HCT116 (cell line): ENCODE measurements at regions not wholly inside any gene's neighbourhood (a gene's known extent, or its start where the extent isn't known, plus 50 kb on each side); places are given as distances from the start of the nearest gene placed in this dataset.

Source experiments
- ATAC-seq: fragments of 200-7000 bp; cut with Tn5 transposase; 2 replicates; pipeline ENCODE4 v1.9.1; 2020; ENCODE audit warnings: mild to moderate bottlenecking, moderate library complexity
- BruUV-seq: library from RNA; stranded (reverse); fragments of 400-500 nt; replicated peaks from 2 replicates; lab custom pipeline; 2021; lab: Mats Ljungman, UMichigan
- CTCF ChIA-PET: fragments of 300-600 bp; sonication (Branson Sonifier 250); formaldehyde crosslinking; loops from one replicate; lab custom pipeline; 2021; ENCODE audit warnings: antibody characterized with exemption; lab: Charles Lee
- POLR2A ChIA-PET: fragments of 300-600, 350-600 bp; sonication (Branson Sonifier 250); formaldehyde crosslinking; loops from one replicate; lab custom pipeline; 2021; ENCODE audit warnings: antibody characterized with exemption; lab: Charles Lee
- RAD21 ChIA-PET, 2 experiments: fragments of 300-600 bp; sonication (Branson Sonifier 250); formaldehyde crosslinking; loops; one replicate each; lab custom pipeline; 2023; ENCODE audit warnings: low total read pairs in 2 of 2; ENCODE audit not compliant: uncharacterized antibody in 2 of 2, unreplicated experiment in 2 of 2, low non-redundant PET in 1 of 2; lab: Charles Lee
- DNase-seq: peaks from one replicate; pipeline ENCODE4 v3.0.0-alpha.2; 2010; ENCODE audit warnings: low read depth, low spot score
- H2AFZ ChIP-seq: fragments of 200-600 bp; shearing (Covaris generic), sonication (generic); 2 replicates; pipeline ENCODE4 v1.6.1; 2017; ENCODE audit warnings: low read depth, mixed run types, mixed read lengths, antibody characterized with exemption, low read length; ENCODE audit not compliant: poor library complexity, severe bottlenecking
- H3K27ac ChIP-seq: 2 replicates; pipeline ENCODE4 v1.5.1; 2012; ENCODE audit warnings: low read depth, low read length
- H3K27me3 ChIP-seq: fragments of 200-600 bp; sonication (generic); 2 replicates; pipeline ENCODE4 v1.6.1; 2016; ENCODE audit warnings: mixed run types, low read length, mixed read lengths; ENCODE audit not compliant: insufficient read depth
- H3K36me3 ChIP-seq, 2 experiments: fragments of 200-500 bp in 1 of 2; fragments of 200-600 bp in 1 of 2; sonication (Bioruptor generic) in 1 of 2; sonication (generic) in 1 of 2; 2 replicates each; pipeline versions ENCODE4 v1.5.1 to v1.6.1; 2014 to 2016; ENCODE audit warnings: low read length in 2 of 2, inconsistent platforms in 1 of 2, mixed read lengths in 1 of 2, mixed run types in 1 of 2; ENCODE audit not compliant: insufficient read depth in 2 of 2, control insufficient read depth in 1 of 2
- H3K4me1 ChIP-seq, 2 experiments: fragments of 200-600 bp in 1 of 2; sonication (generic) in 1 of 2; 2 replicates each; pipeline versions ENCODE4 v1.5.1 to v1.6.1; 2012 to 2017; ENCODE audit warnings: low read length in 2 of 2, inconsistent platforms in 1 of 2, mild to moderate bottlenecking in 1 of 2, mixed read lengths in 1 of 2, mixed run types in 1 of 2, moderate library complexity in 1 of 2; ENCODE audit not compliant: insufficient read depth in 2 of 2, control insufficient read depth in 1 of 2
- H3K4me2 ChIP-seq: fragments of 200-600 bp; sonication (generic); 2 replicates; pipeline ENCODE4 v1.6.1; 2017; ENCODE audit warnings: mixed run types, low read length, mixed read lengths
- H3K4me3 ChIP-seq, 2 experiments: fragments of 200-600 bp in 1 of 2; sonication (generic) in 1 of 2; replicated peaks in 1 of 2; 2 replicates each; pipeline ENCODE4 v1.5.1; 2011 to 2016; ENCODE audit warnings: low read length in 2 of 2, control low read depth in 1 of 2, low read depth in 1 of 2, mild to moderate bottlenecking in 1 of 2, mixed read lengths in 1 of 2, mixed run types in 1 of 2
- H3K79me2 ChIP-seq: fragments of 200-600 bp; sonication (generic); 2 replicates; pipeline ENCODE4 v1.6.1; 2017; ENCODE audit warnings: mild to moderate bottlenecking, mixed run types, low read length, moderate library complexity, mixed read lengths; ENCODE audit not compliant: insufficient read depth
- H3K9ac ChIP-seq: fragments of 200-600 bp; sonication (generic); 2 replicates; pipeline ENCODE4 v1.6.1; 2016; ENCODE audit warnings: low read length, mixed read lengths
- H3K9me2 ChIP-seq: fragments of 200-600 bp; sonication (generic), shearing (Covaris generic); 2 replicates; pipeline ENCODE4 v1.6.1; 2017; ENCODE audit warnings: mixed run types, mild to moderate bottlenecking, moderate library complexity; ENCODE audit not compliant: insufficient read depth
- H3K9me3 ChIP-seq, 2 experiments: fragments of 200-500 bp in 1 of 2; fragments of 200-600 bp in 1 of 2; sonication (Bioruptor generic) in 1 of 2; sonication (generic) in 1 of 2; 2 replicates each; pipeline ENCODE4 v1.6.1; 2014 to 2017; ENCODE audit warnings: low read length in 2 of 2, mixed read lengths in 2 of 2, inconsistent platforms in 1 of 2, low read depth in 1 of 2, mild to moderate bottlenecking in 1 of 2, mixed run types in 1 of 2, moderate library complexity in 1 of 2; ENCODE audit not compliant: control insufficient read depth in 1 of 2, insufficient read depth in 1 of 2
- H4K20me1 ChIP-seq: fragments of 200-600 bp; sonication (generic), shearing (Covaris generic); 2 replicates; pipeline ENCODE4 v1.6.1; 2017; ENCODE audit warnings: mixed run types, mild to moderate bottlenecking, moderate library complexity; ENCODE audit not compliant: insufficient read depth
- ATF3 ChIP-seq: IDR thresholded peaks from 2 replicates; pipeline ENCODE4 v1.6.1; 2012
- CBX3 ChIP-seq: IDR thresholded peaks from 2 replicates; pipeline ENCODE4 v1.6.1; 2012; ENCODE audit warnings: low read depth
- CTCF ChIP-seq, 3 experiments: fragments of 200-600 bp in 1 of 3; sonication (generic) in 1 of 3; IDR thresholded peaks in 2 of 3; conservative IDR thresholded peaks in 1 of 3; 2 replicates each; pipeline ENCODE4 v1.5.1; 2012 to 2017; ENCODE audit warnings: low read depth in 2 of 3, low read length in 2 of 3, antibody characterized with exemption in 1 of 3, borderline replicate concordance in 1 of 3, control low read depth in 1 of 3, mild to moderate bottlenecking in 1 of 3, mixed read lengths in 1 of 3, mixed run types in 1 of 3, moderate library complexity in 1 of 3; ENCODE audit not compliant: insufficient read depth in 1 of 3
- EGR1 ChIP-seq: IDR thresholded peaks from 2 replicates; pipeline ENCODE4 v1.6.1; 2012; ENCODE audit warnings: low read depth
- EZH2phosphoT487 ChIP-seq: fragments of 200-600 bp; IDR thresholded peaks from 2 replicates; pipeline ENCODE4 v1.6.1; 2018; ENCODE audit warnings: antibody characterized with exemption, borderline replicate concordance
- MAX ChIP-seq: IDR thresholded peaks from 2 replicates; pipeline ENCODE4 v1.6.1; 2012
- POLR2A ChIP-seq: IDR thresholded peaks from 2 replicates; pipeline ENCODE4 v1.7.0; 2011; ENCODE audit warnings: borderline replicate concordance; ENCODE audit not compliant: insufficient read depth, insufficient read length; ENCODE audit errors: extremely low read depth
- RAD21 ChIP-seq: IDR thresholded peaks from 2 replicates; pipeline ENCODE4 v1.6.1; 2012; ENCODE audit warnings: low read depth, mild to moderate bottlenecking
- SIN3A ChIP-seq: IDR thresholded peaks from 2 replicates; pipeline ENCODE4 v1.6.1; 2012; ENCODE audit warnings: low read depth
- SP1 ChIP-seq: IDR thresholded peaks from 2 replicates; pipeline ENCODE4 v1.6.1; 2012; ENCODE audit warnings: low read depth
- SRF ChIP-seq: IDR thresholded peaks from 2 replicates; pipeline ENCODE4 v1.6.1; 2012; ENCODE audit warnings: low read depth
- TCF7L2 ChIP-seq: IDR thresholded peaks from 2 replicates; pipeline ENCODE4 v1.7.0; 2011; ENCODE audit warnings: borderline replicate concordance, inconsistent platforms; ENCODE audit not compliant: insufficient read depth, insufficient read length; ENCODE audit errors: extremely low read depth
- intact Hi-C: fragments of 100-400 bp; cut with micrococcal nuclease; formaldehyde crosslinking; loops from 2 replicates; pipeline ENCODE4 v1.10.0; 2022
- TF ChIP-seq, protein P1 (sequence below): IDR thresholded peaks from 2 replicates; pipeline ENCODE4 v1.6.1; 2011; ENCODE audit warnings: mild to moderate bottlenecking, low read length, moderate library complexity; ENCODE audit not compliant: insufficient replicate concordance; ENCODE audit errors: extremely low read depth

GRCh38 chr3:34066999-34067398, 268.6 kb downstream of the PDCD6IP start:
- H3K9me3 ChIP-seq = no peaks in the 10 kb centered on the region
- POLR2A ChIA-PET = no interaction called here

DNA sequence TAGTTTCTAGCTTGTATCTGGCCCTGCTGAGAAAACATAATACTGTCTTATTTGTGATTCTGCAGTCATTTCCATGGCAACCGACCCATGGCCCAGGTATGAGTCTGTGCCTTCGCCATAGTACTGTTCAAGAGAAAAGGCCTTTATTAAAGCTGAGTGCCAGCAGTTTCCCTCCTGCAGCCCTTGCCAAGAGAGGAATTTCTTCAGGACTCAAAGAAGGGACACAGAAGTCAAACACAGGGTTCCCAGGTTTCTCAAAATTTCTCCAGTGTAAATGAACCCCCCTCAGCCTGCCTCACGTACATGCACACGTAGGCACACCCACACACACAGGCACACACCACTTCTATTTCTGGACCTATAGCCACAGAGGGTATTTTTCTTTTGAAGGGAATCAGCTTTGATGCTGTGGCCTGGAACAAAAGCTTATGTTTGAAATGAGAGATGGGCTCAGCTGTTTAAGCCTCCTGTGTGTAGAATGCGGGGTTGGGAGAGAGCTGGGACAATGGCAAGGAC, 269.2 kb downstream of the PDCD6IP start:
- Histone ChIP-seq H3K9me2 (no peaks in the 10 kb centered on the region), H3K4me2 (no peak overlapping the region), H3K27ac (no peak overlapping the region), H4K20me1 (no peaks in the 10 kb centered on the region), H3K79me2 (no peaks in the 10 kb centered on the region), H3K4me1 (no peaks in the 10 kb centered on the region), H3K36me3 (no peaks in the 10 kb centered on the region), H2AFZ (no peak overlapping the region), H3K4me3 (no peak overlapping the region), H3K9me3 (no peaks in the 10 kb centered on the region), H3K27me3 (peaks cover 22% of the 10 kb centered on the region), H3K9ac (no peak overlapping the region)
- DNase-seq (no peak), ATAC-seq (no peak)
- ChIA-PET POLR2A (no interaction called here), CTCF (no interaction called here), RAD21 (no interaction called here)
- intact Hi-C loops = no loop called here
- BruUV-seq = no TSS peak
- TF ChIP-seq EZH2phosphoT487 (no peak), MAX (no peak), POLR2A (no peak), CTCF (IDR thresholded peaks at IDR 0.05 in 2 of 3, conservative IDR thresholded peaks at IDR 0.05 in 1 of 3; ENCODE audit: borderline replicate concordance in 1 of 3, insufficient read depth in 1 of 3, low read depth in 2 of 3, low read length in 2 of 3) (no peak), SRF (no peak), EGR1 (no peak), SP1 (no peak), CBX3 (no peak), TCF7L2 (no peak), RAD21 (no peak)
- TF ChIP-seq, protein P1, sequence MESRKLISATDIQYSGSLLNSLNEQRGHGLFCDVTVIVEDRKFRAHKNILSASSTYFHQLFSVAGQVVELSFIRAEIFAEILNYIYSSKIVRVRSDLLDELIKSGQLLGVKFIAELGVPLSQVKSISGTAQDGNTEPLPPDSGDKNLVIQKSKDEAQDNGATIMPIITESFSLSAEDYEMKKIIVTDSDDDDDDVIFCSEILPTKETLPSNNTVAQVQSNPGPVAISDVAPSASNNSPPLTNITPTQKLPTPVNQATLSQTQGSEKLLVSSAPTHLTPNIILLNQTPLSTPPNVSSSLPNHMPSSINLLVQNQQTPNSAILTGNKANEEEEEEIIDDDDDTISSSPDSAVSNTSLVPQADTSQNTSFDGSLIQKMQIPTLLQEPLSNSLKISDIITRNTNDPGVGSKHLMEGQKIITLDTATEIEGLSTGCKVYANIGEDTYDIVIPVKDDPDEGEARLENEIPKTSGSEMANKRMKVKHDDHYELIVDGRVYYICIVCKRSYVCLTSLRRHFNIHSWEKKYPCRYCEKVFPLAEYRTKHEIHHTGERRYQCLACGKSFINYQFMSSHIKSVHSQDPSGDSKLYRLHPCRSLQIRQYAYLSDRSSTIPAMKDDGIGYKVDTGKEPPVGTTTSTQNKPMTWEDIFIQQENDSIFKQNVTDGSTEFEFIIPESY = no peak

More at GRCh38 chr3:34066999-34067398, 268.6 kb downstream of the PDCD6IP start:
- Histone ChIP-seq H2AFZ (no peak overlapping the region), H3K9ac (no peak overlapping the region), H3K27ac (no peak overlapping the region), H3K79me2 (no peaks in the 10 kb centered on the region), H3K9me2 (no peaks in the 10 kb centered on the region), H3K27me3 (peaks cover 22% of the 10 kb centered on the region; the same call in 1 of the 2 replicates), H4K20me1 (no peaks in the 10 kb centered on the region), H3K4me1 (no peaks in the 10 kb centered on the region), H3K36me3 (no peaks in the 10 kb centered on the region), H3K4me3 (no peak overlapping the region), H3K4me2 (no peak overlapping the region)
- ChIA-PET RAD21 (no interaction called here), CTCF (no interaction called here)
- no peak for TF ChIP-seq ATF3
- no peak for TF ChIP-seq SIN3A
- no peak for TF ChIP-seq SRF
- TF ChIP-seq EGR1 = no peak
- no TSS peak for BruUV-seq
- DNase-seq (no peak), ATAC-seq (no peak)
- intact Hi-C loops = no loop called here
